GM23248 (cell line): ENCODE measurements at regions not wholly inside any gene's neighbourhood (a gene's known extent, or its start where the extent isn't known, plus 50 kb on each side); places are given as distances from the start of the nearest gene placed in this dataset.

Experiments
- EZH2 ChIP-seq: fragments of 200-600 bp; sonication (generic); IDR thresholded peaks from 2 replicates; pipeline ENCODE4 v1.6.1; 2018; ENCODE audit warnings: antibody characterized with exemption, mild to moderate bottlenecking; ENCODE audit not compliant: insufficient read depth, poor library complexity, severe bottlenecking
- EZH2phosphoT487 ChIP-seq: fragments of 200-600 bp; sonication (generic); IDR thresholded peaks from 2 replicates; pipeline ENCODE4 v1.6.1; 2018; ENCODE audit warnings: antibody characterized with exemption, moderate library complexity, mild to moderate bottlenecking, low read depth; ENCODE audit not compliant: insufficient read depth

DNA sequence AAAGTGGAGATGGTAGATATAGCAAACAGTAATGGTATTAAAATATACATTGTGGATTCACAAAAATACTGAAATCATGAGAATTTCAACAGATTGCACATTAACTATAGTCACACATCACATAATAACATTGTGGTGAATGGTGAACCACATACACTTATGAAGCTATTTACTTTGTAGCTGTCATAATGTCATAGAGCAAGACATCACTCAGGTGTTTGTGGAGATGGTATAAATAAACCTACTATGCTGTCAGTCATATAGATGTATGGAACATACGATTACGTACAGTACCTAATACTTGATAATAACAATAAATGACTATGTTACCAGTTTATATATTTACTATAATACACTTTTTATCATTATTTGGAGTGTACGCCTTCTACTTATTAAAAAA, 1416.0 kb upstream of the ALCAM start:
- TF ChIP-seq EZH2, result no peak
- no peak for TF ChIP-seq EZH2phosphoT487
